ENCODE measurements at regions not wholly inside any gene's neighbourhood (a gene's known extent, or its start where the extent isn't known, plus 50 kb on each side); places are given as distances from the start of the nearest gene placed in this dataset.

DNA sequence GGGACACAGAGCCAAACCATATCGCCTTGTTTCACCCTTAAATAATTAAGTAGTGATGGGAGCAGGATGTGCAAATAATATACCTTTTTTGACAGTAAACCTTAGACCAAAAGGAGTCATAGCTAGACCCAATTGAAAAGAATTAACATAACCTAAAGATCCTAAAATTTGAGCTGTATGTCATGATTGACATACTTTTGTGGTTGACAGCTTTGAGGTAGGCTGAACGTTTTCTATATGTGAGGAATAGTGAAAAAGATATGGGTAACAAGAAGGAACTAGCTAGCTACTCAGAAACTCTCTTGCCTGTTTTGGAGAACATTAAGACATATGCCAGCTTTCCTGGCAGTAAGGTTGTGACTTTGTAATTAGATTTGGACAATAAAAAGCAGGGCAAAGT, 320.6 kb downstream of the KCNC2 start:
- TF ChIP-seq POLR2A (IDR thresholded peaks at IDR 0.05) = no peak
- TF ChIP-seq, protein P1, sequence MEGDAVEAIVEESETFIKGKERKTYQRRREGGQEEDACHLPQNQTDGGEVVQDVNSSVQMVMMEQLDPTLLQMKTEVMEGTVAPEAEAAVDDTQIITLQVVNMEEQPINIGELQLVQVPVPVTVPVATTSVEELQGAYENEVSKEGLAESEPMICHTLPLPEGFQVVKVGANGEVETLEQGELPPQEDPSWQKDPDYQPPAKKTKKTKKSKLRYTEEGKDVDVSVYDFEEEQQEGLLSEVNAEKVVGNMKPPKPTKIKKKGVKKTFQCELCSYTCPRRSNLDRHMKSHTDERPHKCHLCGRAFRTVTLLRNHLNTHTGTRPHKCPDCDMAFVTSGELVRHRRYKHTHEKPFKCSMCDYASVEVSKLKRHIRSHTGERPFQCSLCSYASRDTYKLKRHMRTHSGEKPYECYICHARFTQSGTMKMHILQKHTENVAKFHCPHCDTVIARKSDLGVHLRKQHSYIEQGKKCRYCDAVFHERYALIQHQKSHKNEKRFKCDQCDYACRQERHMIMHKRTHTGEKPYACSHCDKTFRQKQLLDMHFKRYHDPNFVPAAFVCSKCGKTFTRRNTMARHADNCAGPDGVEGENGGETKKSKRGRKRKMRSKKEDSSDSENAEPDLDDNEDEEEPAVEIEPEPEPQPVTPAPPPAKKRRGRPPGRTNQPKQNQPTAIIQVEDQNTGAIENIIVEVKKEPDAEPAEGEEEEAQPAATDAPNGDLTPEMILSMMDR (IDR thresholded peaks at IDR 0.05) = no peak
